HG02840 (cell line): ENCODE measurements at regions not wholly inside any gene's neighbourhood (a gene's known extent, or its start where the extent isn't known, plus 50 kb on each side); places are given as distances from the start of the nearest gene placed in this dataset.
"Not testable (repeated sequence)": the region's sequence is repeated elsewhere in the genome, so short reads cannot be mapped to it uniquely, and the experiment has no call there.

Experiments
- ATAC-seq: cut with Tn5 transposase; IDR thresholded peaks from one replicate; pipeline ENCODE4 v1.9.1; 2021; ENCODE audit warnings: mild to moderate bottlenecking, moderate library complexity, moderate number of reproducible peaks; ENCODE audit not compliant: unreplicated experiment, low FRiP score

- ATAC-seq, result not testable (repeated sequence)
Measured at GRCh38 chr4:49117951-49118350, 131.9 kb downstream of the CWH43 start.

GRCh38 chr4:49118379-49119212 is 132.5 kb downstream of the CWH43 start:
- peak; percentile 54 for ATAC-seq

DNA sequence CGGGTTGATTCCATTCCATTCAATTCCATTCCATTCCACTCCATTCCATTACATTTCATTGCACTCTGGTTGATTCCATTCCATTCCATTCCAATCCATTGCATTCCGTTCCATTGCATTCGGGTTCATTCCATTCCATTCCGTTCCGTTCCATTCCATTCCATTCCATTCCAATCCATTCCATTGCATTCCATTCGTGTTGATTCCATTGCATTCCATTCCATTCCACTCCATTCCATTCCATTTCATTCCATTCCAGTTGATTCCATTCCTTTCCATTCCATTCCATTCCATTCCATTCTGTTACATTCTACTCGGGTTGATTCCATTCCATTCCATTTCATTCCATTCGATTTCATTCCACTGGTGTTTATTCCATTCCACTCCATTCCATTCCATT is 133.3 kb downstream of the CWH43 start:
- not testable (repeated sequence) for ATAC-seq

DNA sequence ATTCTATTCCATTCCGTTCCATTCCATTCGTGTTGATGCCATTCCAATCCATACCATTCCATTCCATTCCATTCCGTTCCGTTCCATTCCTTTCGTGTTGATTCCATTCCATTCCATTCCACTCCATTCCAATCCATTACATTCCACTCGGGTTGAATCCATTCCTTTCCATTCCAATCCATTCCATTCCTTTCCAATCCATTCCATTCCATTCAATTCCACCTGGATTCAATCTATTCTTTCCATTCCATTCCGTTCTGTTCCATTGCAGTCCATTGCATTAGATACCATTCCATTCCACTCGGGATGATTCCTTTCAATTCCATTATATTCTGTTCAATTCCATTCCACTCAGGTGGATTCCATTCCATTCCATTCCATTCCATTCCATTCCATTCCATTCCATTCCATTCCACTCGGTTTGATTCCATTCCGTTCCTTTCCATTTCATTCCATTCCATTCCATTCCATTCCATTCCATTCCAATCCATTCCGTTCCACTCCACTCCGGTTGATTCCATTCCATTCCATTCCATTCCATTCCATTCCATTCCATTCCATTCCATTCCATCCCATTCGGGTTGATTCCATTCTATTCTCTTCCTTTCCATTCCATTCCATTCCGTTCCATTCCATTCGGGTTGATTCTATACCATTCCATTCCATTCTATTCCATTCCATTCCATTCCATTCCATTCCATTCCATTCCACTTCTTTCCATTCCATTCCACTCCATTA is 134.1 kb downstream of the CWH43 start:
- ATAC-seq, result not testable (repeated sequence)

- ATAC-seq, result peak; percentile 26
Measured at GRCh38 chr4:49120804-49121203, 134.7 kb downstream of the CWH43 start.

GRCh38 chr4:49126443-49126842 is 140.4 kb downstream of the CWH43 start:
- not testable (repeated sequence) for ATAC-seq

GRCh38 chr4:49126858-49127257 is 140.8 kb downstream of the CWH43 start:
- ATAC-seq, result not testable (repeated sequence)

GRCh38 chr4:49129385-49129784 is 143.3 kb downstream of the CWH43 start:
- not testable (repeated sequence) for ATAC-seq

- ATAC-seq, result not testable (repeated sequence)
Measured at GRCh38 chr4:49129870-49130269, 143.8 kb downstream of the CWH43 start.

- ATAC-seq, result not testable (repeated sequence)
Measured at GRCh38 chr4:49130724-49131123, 144.6 kb downstream of the CWH43 start.

DNA sequence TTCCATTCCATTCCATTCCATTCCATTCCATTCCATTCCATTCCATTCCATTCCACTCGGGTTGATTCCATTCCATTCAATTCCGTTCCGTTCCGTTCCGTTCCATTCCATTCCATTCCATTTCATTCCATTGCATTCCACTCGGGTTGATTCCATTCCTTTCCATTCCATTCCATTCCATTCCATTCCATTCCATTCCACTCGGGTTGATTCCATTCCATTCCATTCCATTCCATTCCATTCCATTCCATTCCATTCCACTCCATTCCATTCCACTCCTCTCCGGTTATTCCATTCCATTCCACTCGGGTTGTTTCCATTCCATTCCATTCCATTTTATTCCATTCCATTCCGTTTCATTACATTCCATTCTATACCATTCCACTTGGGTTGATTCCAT is 151.0 kb downstream of the CWH43 start:
- ATAC-seq, result peak; percentile 58

DNA sequence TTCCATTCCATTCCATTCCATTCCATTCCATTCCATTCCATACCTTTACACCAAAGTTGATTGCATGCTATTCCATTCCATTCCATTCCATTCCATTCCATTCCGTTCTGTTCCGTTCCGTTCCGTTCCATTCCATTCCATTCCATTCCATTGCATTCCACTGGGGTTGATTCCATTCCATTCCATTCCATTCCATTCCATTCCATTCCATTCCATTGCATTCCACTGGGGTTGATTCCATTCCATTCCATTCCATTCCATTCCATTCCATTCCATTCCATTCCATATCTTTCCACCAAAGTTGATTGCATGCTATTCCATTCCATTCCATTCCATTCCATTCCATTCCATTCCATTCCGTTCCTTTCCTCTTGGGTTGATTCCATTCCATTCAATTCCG is 151.9 kb downstream of the CWH43 start:
- ATAC-seq, result not testable (repeated sequence)

DNA sequence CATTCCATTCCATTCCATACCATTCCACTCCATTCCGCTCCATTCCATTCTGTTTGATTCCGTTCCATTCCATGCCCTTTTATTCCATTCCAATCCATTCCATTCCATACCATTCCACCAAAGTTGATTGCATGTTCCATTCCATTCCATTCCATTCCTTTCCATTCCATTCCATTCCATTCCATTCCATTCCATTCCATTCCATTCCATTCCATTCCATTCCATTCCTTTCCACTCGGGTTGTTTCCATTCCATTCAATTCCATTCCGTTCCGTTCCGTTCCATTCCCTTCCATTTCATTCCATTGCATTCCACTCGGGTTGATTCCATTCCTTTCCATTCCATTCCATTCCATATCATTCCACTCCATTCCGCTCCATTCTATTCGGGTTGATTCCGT is 152.7 kb downstream of the CWH43 start:
- ATAC-seq, result not testable (repeated sequence)

GRCh38 chr4:49139513-49139912 is 153.4 kb downstream of the CWH43 start:
- not testable (repeated sequence) for ATAC-seq

GRCh38 chr4:49140351-49140750 is 154.3 kb downstream of the CWH43 start:
- not testable (repeated sequence) for ATAC-seq

DNA sequence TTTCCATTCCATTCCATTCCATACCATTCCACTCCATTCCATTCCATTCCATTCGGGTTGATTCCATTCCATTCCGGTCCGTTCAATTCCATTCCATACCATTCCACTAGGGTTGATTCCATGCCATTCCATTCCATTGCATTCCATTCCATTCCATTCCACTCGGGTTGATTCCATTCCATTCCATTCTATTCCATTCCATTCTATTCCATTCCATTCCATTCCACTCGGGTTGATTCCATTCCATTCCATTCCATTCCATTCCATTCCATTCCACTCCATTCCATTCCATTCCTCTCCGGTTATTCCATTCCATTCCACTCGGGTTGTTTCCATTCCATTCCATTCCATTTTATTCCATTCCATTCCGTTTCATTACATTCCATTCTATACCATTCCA is 155.9 kb downstream of the CWH43 start:
- ATAC-seq, result not testable (repeated sequence)

- peak; percentile 61 for ATAC-seq
Measured at GRCh38 chr4:49147143-49147542, 161.1 kb downstream of the CWH43 start.

DNA sequence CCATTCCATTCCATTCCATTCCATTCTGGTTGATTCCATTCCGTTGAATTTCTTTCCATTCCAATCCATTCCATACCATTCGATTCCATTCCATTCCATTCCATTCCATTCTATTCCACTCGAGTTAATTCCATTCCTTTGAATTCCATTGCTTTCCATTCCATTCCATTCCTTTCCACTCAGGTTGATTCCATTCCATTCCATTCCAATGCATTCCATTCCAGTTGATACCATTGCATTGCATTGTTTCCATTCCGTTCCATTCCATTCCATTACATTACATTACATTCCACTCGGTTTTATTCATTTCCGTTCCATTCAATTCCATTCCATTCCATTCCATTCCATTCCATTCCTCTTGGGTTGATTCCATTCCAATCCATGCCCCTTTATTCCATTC is 161.5 kb downstream of the CWH43 start:
- not testable (repeated sequence) for ATAC-seq

- peak; percentile 79 for ATAC-seq
Measured at GRCh38 chr4:49149006-49149975, 163.2 kb downstream of the CWH43 start.

DNA sequence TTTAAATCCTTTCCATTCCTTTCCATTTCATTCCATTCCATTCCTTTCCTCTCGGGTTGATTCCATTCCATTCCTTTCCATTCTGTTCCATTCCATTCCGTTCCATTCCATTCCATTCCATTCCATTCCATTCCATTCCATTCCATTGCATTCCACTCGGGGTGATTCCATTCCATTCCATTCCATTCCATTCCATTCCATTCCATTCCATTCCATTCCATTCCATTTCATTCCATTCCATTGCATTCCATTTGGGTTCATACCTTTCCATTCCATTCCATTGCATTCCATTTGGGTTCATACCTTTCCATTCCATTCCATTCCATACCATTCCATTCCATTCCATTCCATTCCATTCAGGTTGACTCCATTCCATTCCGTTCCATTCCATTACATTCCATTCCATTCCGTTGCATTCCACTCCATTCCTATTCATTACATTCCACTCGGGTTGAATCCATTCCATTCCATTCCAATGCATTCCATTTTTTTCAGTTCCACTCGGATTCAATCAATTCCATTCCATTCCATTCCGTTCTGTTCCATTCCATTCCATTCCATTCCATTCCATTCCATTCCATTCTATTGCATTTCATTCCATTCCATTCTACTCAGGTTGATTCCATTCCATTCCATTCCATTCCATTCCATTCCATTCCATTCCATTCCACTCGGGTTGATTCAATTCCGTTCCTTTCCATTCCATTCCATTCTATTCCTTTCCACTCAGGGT is 164.4 kb downstream of the CWH43 start:
- not testable (repeated sequence) for ATAC-seq
